GM12878 (cell line): ENCODE measurements at regions not wholly inside any gene's neighbourhood (a gene's known extent, or its start where the extent isn't known, plus 50 kb on each side); places are given as distances from the start of the nearest gene placed in this dataset.

Experiments used
- ATAC-seq: fragments of 200-7000 bp; cut with Tn5 transposase; 3 replicates; pipeline ENCODE4 v1.9.1; 2020; ENCODE audit warnings: mild to moderate bottlenecking, moderate library complexity
- BruUV-seq: library from RNA; stranded (reverse); fragments of 400-500 nt; replicated peaks from 2 replicates; lab custom pipeline; 2021; lab: Mats Ljungman, UMichigan
- CTCF ChIA-PET: fragments of 300-600 bp; sonication (Branson Sonifier 250); formaldehyde crosslinking; extraction: SDS; loops from one replicate; lab custom pipeline; 2021; ENCODE audit warnings: inconsistent platforms; lab: Yijun Ruan, JAX
- POLR2A ChIA-PET: fragments of 350-600 bp; formaldehyde crosslinking; extraction: SDS; loops from one replicate; lab custom pipeline; 2021; ENCODE audit warnings: inconsistent platforms; lab: Charles Lee
- RAD21 ChIA-PET: fragments of 300-600 bp; sonication (Branson Sonifier 250); formaldehyde crosslinking; loops from one replicate; lab custom pipeline; 2023; ENCODE audit warnings: antibody characterized with exemption; ENCODE audit not compliant: unreplicated experiment; lab: Charles Lee
- SMC1A ChIA-PET: fragments of 300-600 bp; sonication (Branson Sonifier 250); formaldehyde crosslinking; loops from one replicate; lab custom pipeline; 2023; ENCODE audit not compliant: unreplicated experiment, uncharacterized antibody; lab: Charles Lee
- DNase-seq: peaks from one replicate; pipeline ENCODE4 v3.0.0-alpha.2; 2011; ENCODE audit warnings: low read depth, low spot score
- FAIRE-seq: peaks from 3 replicates; lab custom pipeline; 2011; peaks lifted over from hg19 to GRCh38; lab: Jason Lieb, UNC
- H2AFZ ChIP-seq: 2 replicates; pipeline ENCODE4 v1.6.0; 2011; ENCODE audit warnings: low read depth, low read length, control low read depth; ENCODE audit not compliant: control insufficient read depth
- H3K27ac ChIP-seq: 2 replicates; pipeline ENCODE4 v1.5.1; 2011; ENCODE audit warnings: control low read depth; ENCODE audit not compliant: control insufficient read depth, insufficient read depth
- H3K27me3 ChIP-seq, 2 experiments: replicated peaks in 1 of 2; 2 replicates each; pipeline versions ENCODE4 v1.6.0 to v1.6.1; 2011; ENCODE audit warnings: low read length in 1 of 2; ENCODE audit not compliant: control insufficient read depth in 2 of 2, insufficient read depth in 2 of 2
- H3K36me3 ChIP-seq, 2 experiments: 2 replicates each; pipeline ENCODE4 v1.5.1; 2011; ENCODE audit warnings: low read length in 1 of 2; ENCODE audit not compliant: control insufficient read depth in 2 of 2, insufficient read depth in 2 of 2
- H3K4me1 ChIP-seq: 2 replicates; pipeline ENCODE4 v1.6.1; 2011; ENCODE audit warnings: mild to moderate bottlenecking, low read length, moderate library complexity, mixed read lengths; ENCODE audit not compliant: control insufficient read depth, insufficient read depth
- H3K4me2 ChIP-seq: 2 replicates; pipeline ENCODE4 v1.6.0; 2011; ENCODE audit warnings: control low read depth; ENCODE audit not compliant: control insufficient read depth, insufficient read depth
- H3K4me3 ChIP-seq: fragments of 200-600 bp; sonication (generic); 2 replicates; pipeline ENCODE4 v1.5.1; 2016
- H3K79me2 ChIP-seq: 2 replicates; pipeline ENCODE4 v1.6.0; 2011; ENCODE audit warnings: low read length; ENCODE audit not compliant: control insufficient read depth, insufficient read depth
- H3K9ac ChIP-seq: 2 replicates; pipeline ENCODE4 v1.8.0; 2011; ENCODE audit warnings: low read length, control low read depth, mixed read lengths; ENCODE audit not compliant: control insufficient read depth, insufficient read depth
- H3K9me3 ChIP-seq: replicated peaks from 3 replicates; pipeline ENCODE4 v1.5.1; 2011; ENCODE audit warnings: mild to moderate bottlenecking, low read length; ENCODE audit not compliant: control insufficient read depth, insufficient read depth
- H4K20me1 ChIP-seq: 2 replicates; pipeline ENCODE4 v1.6.0; 2011; ENCODE audit not compliant: control insufficient read depth, insufficient read depth
- CBX5 ChIP-seq: sonication (generic); IDR thresholded peaks from 2 replicates; pipeline ENCODE4 v1.6.1; 2016; ENCODE audit warnings: low read depth, moderate library complexity, mild to moderate bottlenecking, inconsistent platforms
- SRF ChIP-seq, 2 experiments: IDR thresholded peaks; 2 replicates each; pipeline ENCODE4 v1.6.1; 2011; ENCODE audit warnings: low read depth in 2 of 2, low read length in 2 of 2, mild to moderate bottlenecking in 1 of 2, moderate library complexity in 1 of 2
- SUPT20H ChIP-seq: IDR thresholded peaks from 2 replicates; pipeline ENCODE4 v1.6.1; 2011; ENCODE audit warnings: low read depth, mild to moderate bottlenecking, low read length, moderate library complexity, borderline replicate concordance; ENCODE audit not compliant: control insufficient read depth
- TAF1 ChIP-seq: IDR thresholded peaks from 2 replicates; pipeline ENCODE4 v1.6.1; 2011; ENCODE audit warnings: mild to moderate bottlenecking, low read depth, low read length, borderline replicate concordance
- WRNIP1 ChIP-seq: IDR thresholded peaks from 2 replicates; pipeline ENCODE4 v1.6.1; 2011; ENCODE audit warnings: low read depth, low read length, improper control_type of control experiment, borderline replicate concordance
- WGBS: methylation state at CpG from one replicate; pipeline ENCODE4 v1.1.6; 2016; ENCODE audit warnings: low lambda C conversion rate; ENCODE audit not compliant: insufficient replicate concordance, insufficient coverage; ENCODE audit errors: missing lambda C conversion rate; 5-methylcytosine and 5-hydroxymethylcytosine counted together
- in situ Hi-C: fragments of 300-500 bp; cut with MboI; formaldehyde crosslinking; loops from 9 replicates; pipeline ENCODE4 v1.14.3; 2018; ENCODE audit warnings: mixed read lengths
- intact Hi-C: fragments of 100-400 bp; cut with micrococcal nuclease; formaldehyde crosslinking; loops from one replicate; pipeline ENCODE4 v1.14.2; 2022; ENCODE audit not compliant: unreplicated experiment
- TF ChIP-seq, protein P1 (sequence below): fragments of 150-350 bp; IDR thresholded peaks from 2 replicates; pipeline ENCODE4 v1.6.1; 2016; ENCODE audit warnings: low read depth, low read length
- TF ChIP-seq, protein P2 (sequence below): fragments of 450-650 bp; IDR thresholded peaks from 2 replicates; pipeline ENCODE4 v1.6.1; 2016; ENCODE audit warnings: mild to moderate bottlenecking, moderate library complexity, borderline replicate concordance

DNA sequence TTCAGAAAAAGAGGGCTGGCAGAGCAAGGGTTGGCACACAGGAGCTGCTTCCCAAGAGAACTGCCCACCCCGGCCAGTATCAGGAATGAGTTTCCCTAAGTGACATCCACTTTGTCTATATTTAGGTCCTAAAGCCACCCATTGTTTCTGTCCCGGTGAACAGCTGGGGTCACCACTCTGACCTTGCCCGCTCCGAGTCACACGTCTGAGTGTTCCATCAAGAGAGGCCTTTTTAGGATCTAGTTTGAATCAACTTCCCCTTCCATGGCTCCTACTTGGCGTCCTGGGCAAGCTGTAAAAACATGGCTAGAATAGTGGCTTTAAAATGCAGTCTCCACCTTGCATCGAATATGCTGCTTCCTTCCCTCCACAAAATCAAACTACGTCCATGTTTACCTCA, 109.6 kb upstream of the ARHGEF3 start:
- RAD21 ChIA-PET: interaction anchor here (1.4 kb wide), 1 partner anchor 9 kb away, joined by 6 read pairs; no protein-coding TSS in a partner anchor
- Histone ChIP-seq H3K79me2 (no peaks in the 10 kb centered on the region; the same call in 1 of the 2 replicates), H3K27me3 (no peaks in the 10 kb centered on the region), H3K36me3 (no peaks in the 10 kb centered on the region), H3K9me3 (no peaks in the 10 kb centered on the region), H4K20me1 (no peaks in the 10 kb centered on the region), H3K4me3 (no peak overlapping the region), H3K9ac (no peak overlapping the region)
- WGBS: 59% methylated on average over 8 of the region's 8 CpGs
- in situ Hi-C loops (no loop called here), intact Hi-C loops (no loop called here)
- FAIRE-seq (no peak), DNase-seq (no peak)
- CTCF ChIA-PET: interaction anchor here (1.1 kb wide), 1 partner anchor 25 kb away, joined by 3 read pairs; no protein-coding TSS in a partner anchor
- BruUV-seq: no TSS peak
- SMC1A ChIA-PET: interaction anchor here (1.4 kb wide), 1 partner anchor 9 kb away, joined by 4 read pairs; no protein-coding TSS in a partner anchor
- TF ChIP-seq SRF (IDR thresholded peaks at IDR 0.05; ENCODE audit: low read depth in 2 of 2, low read length in 2 of 2) (no peak), TAF1 (no peak), SUPT20H (no peak), WRNIP1 (no peak), CBX5 (no peak)
- TF ChIP-seq, protein P1, sequence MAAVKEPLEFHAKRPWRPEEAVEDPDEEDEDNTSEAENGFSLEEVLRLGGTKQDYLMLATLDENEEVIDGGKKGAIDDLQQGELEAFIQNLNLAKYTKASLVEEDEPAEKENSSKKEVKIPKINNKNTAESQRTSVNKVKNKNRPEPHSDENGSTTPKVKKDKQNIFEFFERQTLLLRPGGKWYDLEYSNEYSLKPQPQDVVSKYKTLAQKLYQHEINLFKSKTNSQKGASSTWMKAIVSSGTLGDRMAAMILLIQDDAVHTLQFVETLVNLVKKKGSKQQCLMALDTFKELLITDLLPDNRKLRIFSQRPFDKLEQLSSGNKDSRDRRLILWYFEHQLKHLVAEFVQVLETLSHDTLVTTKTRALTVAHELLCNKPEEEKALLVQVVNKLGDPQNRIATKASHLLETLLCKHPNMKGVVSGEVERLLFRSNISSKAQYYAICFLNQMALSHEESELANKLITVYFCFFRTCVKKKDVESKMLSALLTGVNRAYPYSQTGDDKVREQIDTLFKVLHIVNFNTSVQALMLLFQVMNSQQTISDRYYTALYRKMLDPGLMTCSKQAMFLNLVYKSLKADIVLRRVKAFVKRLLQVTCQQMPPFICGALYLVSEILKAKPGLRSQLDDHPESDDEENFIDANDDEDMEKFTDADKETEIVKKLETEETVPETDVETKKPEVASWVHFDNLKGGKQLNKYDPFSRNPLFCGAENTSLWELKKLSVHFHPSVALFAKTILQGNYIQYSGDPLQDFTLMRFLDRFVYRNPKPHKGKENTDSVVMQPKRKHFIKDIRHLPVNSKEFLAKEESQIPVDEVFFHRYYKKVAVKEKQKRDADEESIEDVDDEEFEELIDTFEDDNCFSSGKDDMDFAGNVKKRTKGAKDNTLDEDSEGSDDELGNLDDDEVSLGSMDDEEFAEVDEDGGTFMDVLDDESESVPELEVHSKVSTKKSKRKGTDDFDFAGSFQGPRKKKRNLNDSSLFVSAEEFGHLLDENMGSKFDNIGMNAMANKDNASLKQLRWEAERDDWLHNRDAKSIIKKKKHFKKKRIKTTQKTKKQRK: no peak
- TF ChIP-seq, protein P2, sequence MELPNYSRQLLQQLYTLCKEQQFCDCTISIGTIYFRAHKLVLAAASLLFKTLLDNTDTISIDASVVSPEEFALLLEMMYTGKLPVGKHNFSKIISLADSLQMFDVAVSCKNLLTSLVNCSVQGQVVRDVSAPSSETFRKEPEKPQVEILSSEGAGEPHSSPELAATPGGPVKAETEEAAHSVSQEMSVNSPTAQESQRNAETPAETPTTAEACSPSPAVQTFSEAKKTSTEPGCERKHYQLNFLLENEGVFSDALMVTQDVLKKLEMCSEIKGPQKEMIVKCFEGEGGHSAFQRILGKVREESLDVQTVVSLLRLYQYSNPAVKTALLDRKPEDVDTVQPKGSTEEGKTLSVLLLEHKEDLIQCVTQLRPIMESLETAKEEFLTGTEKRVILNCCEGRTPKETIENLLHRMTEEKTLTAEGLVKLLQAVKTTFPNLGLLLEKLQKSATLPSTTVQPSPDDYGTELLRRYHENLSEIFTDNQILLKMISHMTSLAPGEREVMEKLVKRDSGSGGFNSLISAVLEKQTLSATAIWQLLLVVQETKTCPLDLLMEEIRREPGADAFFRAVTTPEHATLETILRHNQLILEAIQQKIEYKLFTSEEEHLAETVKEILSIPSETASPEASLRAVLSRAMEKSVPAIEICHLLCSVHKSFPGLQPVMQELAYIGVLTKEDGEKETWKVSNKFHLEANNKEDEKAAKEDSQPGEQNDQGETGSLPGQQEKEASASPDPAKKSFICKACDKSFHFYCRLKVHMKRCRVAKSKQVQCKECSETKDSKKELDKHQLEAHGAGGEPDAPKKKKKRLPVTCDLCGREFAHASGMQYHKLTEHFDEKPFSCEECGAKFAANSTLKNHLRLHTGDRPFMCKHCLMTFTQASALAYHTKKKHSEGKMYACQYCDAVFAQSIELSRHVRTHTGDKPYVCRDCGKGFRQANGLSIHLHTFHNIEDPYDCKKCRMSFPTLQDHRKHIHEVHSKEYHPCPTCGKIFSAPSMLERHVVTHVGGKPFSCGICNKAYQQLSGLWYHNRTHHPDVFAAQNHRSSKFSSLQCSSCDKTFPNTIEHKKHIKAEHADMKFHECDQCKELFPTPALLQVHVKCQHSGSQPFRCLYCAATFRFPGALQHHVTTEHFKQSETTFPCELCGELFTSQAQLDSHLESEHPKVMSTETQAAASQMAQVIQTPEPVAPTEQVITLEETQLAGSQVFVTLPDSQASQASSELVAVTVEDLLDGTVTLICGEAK: no peak
- TF ChIP-seq, all 136 proteins: peak for 0
- H3K4me1 ChIP-seq: peaks cover 12% of the 10 kb centered on the region
- H3K4me2 ChIP-seq: no peak overlapping the region
- ATAC-seq: no peak
- POLR2A ChIA-PET: interaction anchor here (0.5 kb wide), 1 partner anchor 369 kb away, joined by 4 read pairs; no protein-coding TSS in a partner anchor
- H3K27ac ChIP-seq: no peak overlapping the region
- no peak overlapping the region for H2AFZ ChIP-seq
